ENCODE measurements at regions not wholly inside any gene's neighbourhood (a gene's known extent, or its start where the extent isn't known, plus 50 kb on each side); places are given as distances from the start of the nearest gene placed in this dataset.

DNA sequence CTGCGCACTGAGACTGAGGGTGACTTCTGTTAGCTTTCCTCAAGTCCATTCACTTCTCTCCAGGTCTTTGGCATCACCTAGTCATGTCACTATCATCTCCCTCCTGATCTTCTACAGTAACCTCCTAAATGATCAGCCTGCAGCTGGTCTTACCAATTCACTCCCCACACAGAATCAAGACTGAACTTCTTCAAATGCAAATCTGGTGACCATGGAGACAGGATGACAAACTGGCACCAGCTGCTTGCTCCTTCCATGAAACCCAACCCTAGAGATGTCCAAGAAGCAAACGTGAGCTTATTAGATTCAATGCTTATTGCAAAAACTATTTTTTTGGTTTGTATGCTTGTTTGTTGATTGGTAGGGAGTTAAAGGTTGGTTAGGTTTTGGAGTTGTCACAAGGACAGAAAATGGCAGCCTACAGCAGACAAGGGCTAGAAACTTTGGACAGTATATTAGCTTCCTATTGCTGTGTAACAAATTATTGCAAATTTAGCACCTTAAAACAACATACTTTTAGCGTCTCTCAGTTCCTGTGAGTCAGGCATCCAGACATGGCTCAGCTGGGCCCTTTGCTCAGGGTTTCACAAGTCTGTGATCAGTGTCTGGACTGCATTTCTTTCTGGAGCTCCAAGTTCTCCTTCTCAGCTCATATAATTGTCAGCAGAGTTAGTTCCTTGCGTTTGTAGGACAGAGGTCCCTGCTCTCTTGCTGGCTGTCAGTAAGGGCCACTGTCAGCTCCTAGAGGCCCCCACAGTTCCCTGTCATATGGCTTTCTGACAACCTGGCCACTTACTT is 53.3 kb upstream of the GJA8 start:
- TF ChIP-seq NR3C1 (CRISPR knock-in tag; conservative IDR thresholded peaks at IDR 0.05; ENCODE audit: low read depth) (no peak), MAX (CRISPR knock-in tag; IDR thresholded peaks at IDR 0.05) (no peak), ZNF416 (CRISPR knock-in tag; IDR thresholded peaks at IDR 0.05) (no peak), IRF2 (CRISPR knock-in tag; IDR thresholded peaks at IDR 0.05; ENCODE audit: borderline replicate concordance, low read depth) (no peak)
- TF ChIP-seq, protein P1, sequence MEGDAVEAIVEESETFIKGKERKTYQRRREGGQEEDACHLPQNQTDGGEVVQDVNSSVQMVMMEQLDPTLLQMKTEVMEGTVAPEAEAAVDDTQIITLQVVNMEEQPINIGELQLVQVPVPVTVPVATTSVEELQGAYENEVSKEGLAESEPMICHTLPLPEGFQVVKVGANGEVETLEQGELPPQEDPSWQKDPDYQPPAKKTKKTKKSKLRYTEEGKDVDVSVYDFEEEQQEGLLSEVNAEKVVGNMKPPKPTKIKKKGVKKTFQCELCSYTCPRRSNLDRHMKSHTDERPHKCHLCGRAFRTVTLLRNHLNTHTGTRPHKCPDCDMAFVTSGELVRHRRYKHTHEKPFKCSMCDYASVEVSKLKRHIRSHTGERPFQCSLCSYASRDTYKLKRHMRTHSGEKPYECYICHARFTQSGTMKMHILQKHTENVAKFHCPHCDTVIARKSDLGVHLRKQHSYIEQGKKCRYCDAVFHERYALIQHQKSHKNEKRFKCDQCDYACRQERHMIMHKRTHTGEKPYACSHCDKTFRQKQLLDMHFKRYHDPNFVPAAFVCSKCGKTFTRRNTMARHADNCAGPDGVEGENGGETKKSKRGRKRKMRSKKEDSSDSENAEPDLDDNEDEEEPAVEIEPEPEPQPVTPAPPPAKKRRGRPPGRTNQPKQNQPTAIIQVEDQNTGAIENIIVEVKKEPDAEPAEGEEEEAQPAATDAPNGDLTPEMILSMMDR (IDR thresholded peaks at IDR 0.05), result no peak
